BLaER1 (cell line): ENCODE measurements at regions not wholly inside any gene's neighbourhood (a gene's known extent, or its start where the extent isn't known, plus 50 kb on each side); places are given as distances from the start of the nearest gene placed in this dataset.

Source experiments
- H3K27ac ChIP-seq: shearing (Covaris generic); formaldehyde crosslinking; 2 replicates; pipeline ENCODE4 v1.8.1; 2022
- H3K27me3 ChIP-seq: shearing (Covaris generic); formaldehyde crosslinking; 2 replicates; pipeline ENCODE4 v1.8.1; 2022
- H3K36me3 ChIP-seq: shearing (Covaris generic); formaldehyde crosslinking; 2 replicates; pipeline ENCODE4 v1.8.1; 2022
- H3K4me1 ChIP-seq: shearing (Covaris generic); formaldehyde crosslinking; 2 replicates; pipeline ENCODE4 v1.8.1; 2022
- H3K4me2 ChIP-seq: shearing (Covaris generic); formaldehyde crosslinking; 2 replicates; pipeline ENCODE4 v1.8.1; 2022
- H3K4me3 ChIP-seq: shearing (Covaris generic); formaldehyde crosslinking; 2 replicates; pipeline ENCODE4 v1.8.1; 2022
- H3K9ac ChIP-seq: shearing (Covaris generic); formaldehyde crosslinking; 2 replicates; pipeline ENCODE4 v1.8.1; 2022
- H3K9me3 ChIP-seq: shearing (Covaris generic); formaldehyde crosslinking; 2 replicates; pipeline ENCODE4 v1.8.1; 2022
- H4K20me1 ChIP-seq: shearing (Covaris generic); formaldehyde crosslinking; 2 replicates; pipeline ENCODE4 v1.8.1; 2022
- Cebpa-rat ChIP-seq: shearing (Covaris generic); IDR thresholded peaks from 2 replicates; pipeline ENCODE4 v1.8.1; 2022

DNA sequence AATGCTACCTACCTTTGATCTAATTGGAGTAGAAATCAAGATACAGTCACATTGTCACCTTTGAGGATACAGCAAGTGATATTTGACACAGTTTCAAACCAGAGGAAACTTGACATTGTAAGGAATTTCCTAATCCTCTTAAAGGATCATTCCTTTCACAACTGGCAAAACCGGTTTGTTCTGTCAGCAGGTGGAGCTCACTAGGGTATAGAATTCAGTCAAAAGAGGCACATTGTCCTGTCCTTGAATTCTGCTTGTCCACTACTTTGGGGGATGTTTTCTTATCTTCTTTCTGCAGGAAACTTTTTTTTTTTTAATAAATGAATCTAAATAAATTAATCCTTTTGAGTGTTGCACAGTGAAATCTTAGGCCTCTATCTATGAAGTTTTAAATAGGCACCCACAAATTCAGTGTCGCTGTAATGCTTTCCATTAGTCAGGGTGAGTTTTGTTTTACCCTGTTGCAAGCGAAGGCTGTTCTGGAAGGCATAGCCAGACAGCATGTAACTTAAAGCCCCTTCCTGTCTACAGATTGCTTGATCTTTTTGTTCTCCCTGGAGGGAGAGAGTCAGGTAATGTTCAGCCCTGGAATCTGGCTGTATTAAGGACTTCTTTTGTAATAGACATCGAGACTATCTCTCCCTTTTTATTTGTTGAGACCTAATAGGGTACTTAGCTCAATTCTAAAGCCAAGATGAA is 285.0 kb upstream of the RGS6 start:
- Histone ChIP-seq H4K20me1 (no peaks in the 10 kb centered on the region), H3K4me2 (no peak overlapping the region), H3K27ac (no peak overlapping the region), H3K4me1 (no peaks in the 10 kb centered on the region), H3K9ac (no peak overlapping the region), H3K9me3 (peaks cover 16% of the 10 kb centered on the region), H3K4me3 (no peak overlapping the region), H3K27me3 (no peaks in the 10 kb centered on the region), H3K36me3 (0 out of 2 replicates have a peak, but pooled peaks cover 6% of the 10 kb centered on the region)
- TF ChIP-seq Cebpa-rat, result no peak

DNA sequence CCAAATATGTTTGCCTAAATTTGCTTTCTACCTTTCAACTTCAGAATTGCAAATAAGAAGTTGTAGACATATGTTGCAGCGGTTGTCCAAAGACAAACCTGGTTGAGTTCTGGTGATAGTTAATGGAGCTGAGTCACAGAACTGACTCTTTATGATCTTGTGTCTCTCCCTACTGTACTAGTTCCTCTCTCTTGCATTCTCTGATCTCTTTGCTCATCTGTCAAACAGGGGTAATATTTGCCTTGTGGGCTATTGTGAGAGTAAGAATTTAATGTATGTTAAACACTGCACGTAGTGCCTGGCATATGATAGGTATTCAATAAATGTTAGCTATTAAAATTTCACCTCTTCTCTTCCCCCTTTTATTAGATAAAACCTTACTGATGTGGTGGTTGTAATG is 283.5 kb upstream of the RGS6 start:
- Histone ChIP-seq H3K4me1 (no peaks in the 10 kb centered on the region), H3K27me3 (no peaks in the 10 kb centered on the region), H3K27ac (no peak overlapping the region), H3K36me3 (peaks cover 13% of the 10 kb centered on the region; the same call in 1 of the 2 replicates), H3K9me3 (peaks cover 12% of the 10 kb centered on the region), H3K4me2 (no peak overlapping the region), H3K4me3 (no peak overlapping the region), H4K20me1 (no peaks in the 10 kb centered on the region), H3K9ac (no peak overlapping the region)
- TF ChIP-seq Cebpa-rat, result no peak

DNA sequence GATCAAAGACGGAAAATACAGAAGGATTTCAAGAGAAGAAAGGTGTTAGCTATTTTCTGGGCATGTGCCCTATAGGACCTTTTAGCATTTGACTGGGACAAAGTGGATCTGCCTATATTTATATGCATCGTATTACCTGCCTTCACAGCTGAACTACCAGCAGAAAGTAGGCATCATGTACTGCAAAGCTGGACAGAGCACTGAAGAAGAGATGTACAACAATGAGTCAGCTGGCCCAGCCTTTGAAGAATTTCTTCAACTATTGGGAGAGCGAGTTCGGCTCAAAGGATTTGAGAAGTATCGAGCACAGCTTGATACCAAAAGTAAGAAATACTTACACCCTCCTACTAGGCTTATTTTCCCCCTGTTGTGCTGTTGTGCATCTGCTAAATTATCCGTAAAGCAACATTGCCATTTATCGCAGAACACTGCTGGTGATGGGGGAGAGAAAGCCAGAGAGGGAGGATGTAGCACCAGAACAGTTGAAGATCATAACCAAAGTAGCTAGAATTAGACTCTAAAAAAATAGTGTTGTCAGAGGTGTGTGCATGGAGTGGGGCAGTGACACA is 282.0 kb upstream of the RGS6 start:
- H4K20me1 ChIP-seq, result no peaks in the 10 kb centered on the region
- no peak for TF ChIP-seq Cebpa-rat
- peaks cover 12% of the 10 kb centered on the region for H3K9me3 ChIP-seq
- no peak overlapping the region for H3K9ac ChIP-seq
- H3K36me3 ChIP-seq, result peaks cover 17% of the 10 kb centered on the region; the same call in 1 of the 2 replicates
- no peaks in the 10 kb centered on the region for H3K27me3 ChIP-seq
- H3K4me3 ChIP-seq, result no peak overlapping the region
- no peak overlapping the region for H3K27ac ChIP-seq
- H3K4me2 ChIP-seq, result no peak overlapping the region
- H3K4me1 ChIP-seq, result no peaks in the 10 kb centered on the region

DNA sequence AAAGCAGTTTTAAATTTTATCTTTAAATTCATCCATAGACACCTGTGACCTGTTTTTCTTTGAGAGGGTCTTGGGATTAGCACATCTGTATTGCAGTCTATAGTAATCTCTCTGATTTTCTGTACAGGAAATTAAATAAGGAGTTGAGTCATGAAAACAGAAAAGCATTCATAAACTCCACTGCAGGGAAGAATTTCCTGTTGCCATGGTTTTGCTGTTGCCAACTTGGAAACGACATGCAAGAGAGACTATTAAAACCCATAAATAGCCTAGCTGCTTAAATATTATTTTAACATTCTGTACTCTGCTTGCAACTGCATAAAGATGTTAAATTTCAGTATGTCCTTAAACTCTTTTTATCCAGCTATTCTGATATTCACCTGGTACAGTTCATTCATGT is 281.0 kb upstream of the RGS6 start:
- Histone ChIP-seq H4K20me1 (no peaks in the 10 kb centered on the region), H3K36me3 (peaks cover 17% of the 10 kb centered on the region; the same call in 1 of the 2 replicates), H3K27ac (no peak overlapping the region), H3K4me2 (no peak overlapping the region), H3K4me1 (no peaks in the 10 kb centered on the region), H3K9ac (no peak overlapping the region), H3K27me3 (no peaks in the 10 kb centered on the region), H3K4me3 (no peak overlapping the region), H3K9me3 (peaks cover 12% of the 10 kb centered on the region)
- no peak for TF ChIP-seq Cebpa-rat

DNA sequence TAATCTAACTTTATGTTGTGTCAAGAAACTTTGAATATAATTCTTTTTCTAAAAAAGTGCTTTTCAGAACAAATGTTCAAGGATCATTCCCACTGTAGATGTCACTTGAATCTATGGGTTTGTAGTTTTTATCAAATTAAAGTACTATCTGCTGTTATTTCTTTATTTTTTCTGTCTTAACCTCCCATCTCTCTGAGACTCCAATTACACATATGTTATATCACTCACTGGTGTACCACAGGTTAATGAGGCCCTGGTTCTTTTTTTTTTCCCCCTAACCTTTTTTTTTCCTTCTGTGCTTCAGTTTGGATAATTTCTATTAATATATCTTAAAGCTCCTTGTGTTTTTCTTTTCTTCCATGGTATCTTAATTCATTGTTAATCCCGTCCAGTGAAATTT is 279.9 kb upstream of the RGS6 start:
- no peaks in the 10 kb centered on the region for H4K20me1 ChIP-seq

DNA sequence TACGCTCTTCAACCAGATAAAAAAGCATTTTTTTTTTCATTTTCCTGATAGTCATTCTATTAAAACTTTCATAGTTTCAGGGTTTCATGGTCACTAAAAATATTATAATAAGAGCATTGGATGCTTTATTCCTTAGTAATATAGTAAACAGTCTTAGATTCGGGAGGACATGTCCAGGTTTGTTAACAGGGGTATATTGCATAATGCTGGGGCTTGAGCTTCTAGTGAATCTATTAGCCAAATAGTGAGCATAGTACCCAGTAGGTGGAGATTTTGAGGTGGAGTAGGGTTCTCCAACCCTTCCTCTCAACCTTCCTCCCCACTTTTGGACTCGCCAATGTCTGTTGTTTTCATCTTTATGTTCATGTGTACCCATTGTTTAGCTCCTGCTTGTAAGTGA is 277.4 kb upstream of the RGS6 start:
- H3K4me1 ChIP-seq, result peaks cover 7% of the 10 kb centered on the region; the same call in 1 of the 2 replicates
- peaks cover 17% of the 10 kb centered on the region; the same call in 1 of the 2 replicates for H3K36me3 ChIP-seq
- H3K27ac ChIP-seq, result no peak overlapping the region
- H3K4me3 ChIP-seq, result no peak overlapping the region
- no peak for TF ChIP-seq Cebpa-rat
- H3K4me2 ChIP-seq, result no peak overlapping the region
- no peaks in the 10 kb centered on the region for H4K20me1 ChIP-seq
- H3K9ac ChIP-seq, result no peak overlapping the region
- H3K27me3 ChIP-seq, result no peaks in the 10 kb centered on the region
- H3K9me3 ChIP-seq, result peaks cover 12% of the 10 kb centered on the region

More for the DNA sequence above, 279.9 kb upstream of the RGS6 start:
- no peak for TF ChIP-seq Cebpa-rat
- no peaks in the 10 kb centered on the region for H3K4me1 ChIP-seq
- no peaks in the 10 kb centered on the region for H3K27me3 ChIP-seq
- no peak overlapping the region for H3K27ac ChIP-seq
- no peak overlapping the region for H3K4me2 ChIP-seq
- H3K4me3 ChIP-seq, result no peak overlapping the region
- H3K9me3 ChIP-seq, result peaks cover 12% of the 10 kb centered on the region
- H3K36me3 ChIP-seq, result peaks cover 17% of the 10 kb centered on the region; the same call in 1 of the 2 replicates
- H3K9ac ChIP-seq, result no peak overlapping the region

DNA sequence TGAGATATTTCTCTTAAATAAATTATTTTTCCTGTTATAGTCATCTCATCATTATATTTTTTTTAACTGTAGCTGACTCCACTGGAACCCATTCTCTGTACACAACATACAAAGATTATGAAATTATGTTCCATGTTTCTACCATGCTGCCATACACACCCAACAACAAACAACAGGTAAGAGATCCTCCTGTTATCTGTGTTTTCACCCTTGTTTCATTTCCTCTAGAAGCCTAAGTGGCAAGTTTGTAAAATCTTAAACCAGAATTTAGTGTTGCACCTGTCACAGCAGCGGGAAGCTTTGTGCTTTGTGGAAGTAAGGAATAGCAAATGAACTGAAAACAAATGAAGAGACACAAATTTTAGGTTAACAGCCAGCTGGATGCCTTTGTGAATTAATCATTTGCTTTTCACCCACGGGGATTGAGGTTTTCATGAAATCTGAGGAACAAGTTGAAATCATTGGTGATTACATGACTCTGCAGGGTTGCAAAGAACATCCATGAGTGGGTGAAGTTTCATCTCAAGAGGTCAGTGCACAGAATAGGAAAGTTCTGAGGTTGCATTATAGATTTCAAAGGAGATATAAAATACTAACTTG is 273.9 kb upstream of the RGS6 start:
- no peaks in the 10 kb centered on the region for H4K20me1 ChIP-seq
- no peak overlapping the region for H3K4me3 ChIP-seq
- H3K9ac ChIP-seq, result no peak overlapping the region
- TF ChIP-seq Cebpa-rat, result no peak
- H3K4me2 ChIP-seq, result no peak overlapping the region
- H3K4me1 ChIP-seq, result peaks cover 7% of the 10 kb centered on the region; the same call in 1 of the 2 replicates
- H3K9me3 ChIP-seq, result no peaks in the 10 kb centered on the region
- no peak overlapping the region for H3K27ac ChIP-seq
- peaks cover 22% of the 10 kb centered on the region for H3K36me3 ChIP-seq
- H3K27me3 ChIP-seq, result no peaks in the 10 kb centered on the region

DNA sequence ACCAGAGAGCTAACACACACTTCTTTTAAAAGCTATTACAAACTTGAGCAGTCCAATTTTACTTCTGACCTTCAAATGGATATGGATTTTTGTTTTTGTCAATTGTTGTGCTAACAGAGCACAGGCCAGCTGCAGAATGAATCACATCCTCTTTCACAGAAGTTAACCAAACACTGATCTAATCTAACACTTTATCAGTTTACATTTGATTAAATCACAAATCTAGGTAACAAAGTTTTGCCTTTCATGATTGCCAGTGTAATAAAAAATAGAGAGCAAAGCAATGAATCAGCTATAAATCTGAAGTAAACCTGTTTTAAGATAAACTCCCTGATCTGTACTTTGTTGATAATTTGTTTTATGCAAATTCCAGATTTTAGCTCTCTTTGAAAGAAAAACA is 273.1 kb upstream of the RGS6 start:
- Histone ChIP-seq H3K36me3 (peaks cover 20% of the 10 kb centered on the region), H3K4me2 (no peak overlapping the region), H3K27ac (no peak overlapping the region), H3K9me3 (no peaks in the 10 kb centered on the region), H4K20me1 (no peaks in the 10 kb centered on the region), H3K4me1 (peaks cover 7% of the 10 kb centered on the region; the same call in 1 of the 2 replicates), H3K27me3 (no peaks in the 10 kb centered on the region), H3K9ac (no peak overlapping the region), H3K4me3 (no peak overlapping the region)
- TF ChIP-seq Cebpa-rat, result no peak

DNA sequence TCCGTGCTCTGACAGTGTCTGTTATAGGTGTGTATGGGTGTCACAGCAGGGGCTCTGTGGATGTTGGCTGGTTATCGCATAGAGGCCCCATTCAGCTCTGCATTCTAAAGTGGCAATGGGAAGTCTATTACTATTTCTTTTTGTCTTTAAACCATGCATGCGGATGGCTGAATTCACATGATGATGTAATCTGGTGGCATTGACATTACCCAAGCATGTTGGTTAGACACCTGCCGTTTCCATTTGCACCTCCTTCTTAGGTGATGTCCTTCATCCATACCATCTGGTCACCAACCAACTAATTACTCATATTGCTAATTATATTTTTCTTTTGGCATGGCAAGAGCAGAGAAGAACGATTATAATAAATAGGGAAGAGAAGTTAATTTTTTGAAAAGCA is 270.8 kb upstream of the RGS6 start:
- Histone ChIP-seq H3K4me3 (no peak overlapping the region), H4K20me1 (no peaks in the 10 kb centered on the region), H3K9me3 (no peaks in the 10 kb centered on the region), H3K27me3 (no peaks in the 10 kb centered on the region), H3K27ac (no peak overlapping the region), H3K36me3 (peaks cover 16% of the 10 kb centered on the region), H3K4me2 (no peak overlapping the region), H3K9ac (no peak overlapping the region), H3K4me1 (peaks cover 7% of the 10 kb centered on the region; the same call in 1 of the 2 replicates)
- TF ChIP-seq Cebpa-rat, result no peak

DNA sequence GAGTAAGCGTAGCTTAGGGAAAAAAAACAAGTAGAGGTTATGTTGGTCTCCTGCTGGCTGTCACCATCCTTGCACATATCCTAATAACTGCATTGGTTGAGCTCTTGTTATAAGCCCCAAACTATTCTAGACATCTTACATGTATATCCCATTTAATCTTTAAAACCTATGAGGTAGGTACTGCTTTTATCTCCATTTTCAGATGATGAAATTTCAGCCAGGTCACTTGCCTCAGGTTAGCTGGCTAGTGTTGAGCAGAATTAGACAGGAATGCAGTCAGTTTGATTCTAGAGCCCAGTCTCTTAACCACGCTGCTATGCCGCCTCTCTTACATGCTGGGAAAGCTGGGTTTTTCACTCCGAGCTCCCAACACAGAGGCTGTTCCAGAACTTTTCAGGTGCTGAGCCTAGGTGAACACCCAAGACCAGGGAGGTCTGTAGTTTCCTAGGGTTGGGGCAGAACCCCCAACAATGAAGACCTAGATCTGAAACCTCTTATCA is 269.9 kb upstream of the RGS6 start:
- no peaks in the 10 kb centered on the region for H3K9me3 ChIP-seq
- H3K4me3 ChIP-seq, result no peak overlapping the region
- TF ChIP-seq Cebpa-rat, result no peak
- H3K27ac ChIP-seq, result no peak overlapping the region
- no peak overlapping the region for H3K4me2 ChIP-seq
- peaks cover 21% of the 10 kb centered on the region for H3K36me3 ChIP-seq
- H4K20me1 ChIP-seq, result no peaks in the 10 kb centered on the region
- peaks cover 7% of the 10 kb centered on the region; the same call in 1 of the 2 replicates for H3K4me1 ChIP-seq
- no peak overlapping the region for H3K9ac ChIP-seq
- H3K27me3 ChIP-seq, result no peaks in the 10 kb centered on the region
